CD4-positive, alpha-beta memory T cell (primary cell): ENCODE measurements at regions not wholly inside any gene's neighbourhood (a gene's known extent, or its start where the extent isn't known, plus 50 kb on each side); places are given as distances from the start of the nearest gene placed in this dataset.
"Not testable (repeated sequence)": the region's sequence is repeated elsewhere in the genome, so short reads cannot be mapped to it uniquely, and the experiment has no call there.

ENCODE experiments used
- CTCF ChIA-PET: fragments of 350-600 bp; sonication (Branson Sonifier 250); formaldehyde crosslinking; loops from one replicate; lab custom pipeline; 2021; ENCODE audit warnings: inconsistent platforms; ENCODE audit not compliant: partially characterized antibody; lab: Charles Lee
- POLR2A ChIA-PET: fragments of 350-600 bp; sonication (Branson Sonifier 250); formaldehyde crosslinking; loops from one replicate; lab custom pipeline; 2021; ENCODE audit not compliant: partially characterized antibody; lab: Charles Lee
- DNase-seq, 5 donors: peaks; one replicate each; pipeline versions ENCODE4 v3.0.0 to v3.0.0-alpha.2; 2020 to 2022; ENCODE audit warnings: mixed read lengths in 1 of 5
- H3K27ac ChIP-seq: one replicate; pipeline ENCODE4 v1.7.0; 2013; ENCODE audit warnings: low read depth, low read length
- H3K27me3 ChIP-seq: 2 replicates; pipeline ENCODE4 v1.7.0; 2013; ENCODE audit warnings: mild to moderate bottlenecking, low read length, moderate library complexity; ENCODE audit not compliant: insufficient read depth
- H3K36me3 ChIP-seq: 2 replicates; pipeline ENCODE4 v1.7.0; 2013; ENCODE audit warnings: mild to moderate bottlenecking, low read length, moderate library complexity; ENCODE audit not compliant: insufficient read depth
- H3K4me1 ChIP-seq: 2 replicates; pipeline ENCODE4 v1.7.0; 2013; ENCODE audit warnings: mild to moderate bottlenecking, low read length, moderate library complexity; ENCODE audit not compliant: insufficient read depth
- H3K4me3 ChIP-seq, 2 donors: one replicate each; pipeline ENCODE4 v1.7.0; 2013; ENCODE audit warnings: low read length in 2 of 2, mild to moderate bottlenecking in 1 of 2
- H3K9me3 ChIP-seq, 2 donors: one replicate each; pipeline ENCODE4 v1.7.0; 2013; ENCODE audit warnings: low read length in 2 of 2, control low read depth in 1 of 2; ENCODE audit not compliant: control insufficient read depth in 1 of 2
- H3K27ac Mint-ChIP-seq, 7 donors: one replicate each; pipeline ENCODE4 v1.8.0; 2020 to 2021; ENCODE audit warnings: mixed read lengths in 7 of 7, mild to moderate bottlenecking in 6 of 7, inconsistent platforms in 3 of 7, moderate library complexity in 3 of 7
- H3K27me3 Mint-ChIP-seq, 2 donors: one replicate each; pipeline ENCODE4 v1.8.0; 2020 to 2021; ENCODE audit warnings: mixed read lengths in 2 of 2
- H3K36me3 Mint-ChIP-seq, 2 donors: one replicate each; pipeline ENCODE4 v1.8.0; 2020 to 2021; ENCODE audit warnings: mixed read lengths in 2 of 2, inconsistent platforms in 1 of 2, mild to moderate bottlenecking in 1 of 2
- H3K4me1 Mint-ChIP-seq, 4 donors: one replicate each; pipeline ENCODE4 v1.8.0; 2020 to 2021; ENCODE audit warnings: mixed read lengths in 4 of 4, mild to moderate bottlenecking in 1 of 4
- H3K4me3 Mint-ChIP-seq, 8 donors: one replicate each; pipeline ENCODE4 v1.8.0; 2020 to 2021; ENCODE audit warnings: mixed read lengths in 8 of 8, mild to moderate bottlenecking in 7 of 8, moderate library complexity in 6 of 8, inconsistent platforms in 3 of 8
- H3K9me3 Mint-ChIP-seq, 8 donors: one replicate each; pipeline ENCODE4 v1.8.0; 2020 to 2021; ENCODE audit warnings: mixed read lengths in 8 of 8, mild to moderate bottlenecking in 5 of 8, inconsistent platforms in 3 of 8, moderate library complexity in 1 of 8
- intact Hi-C: fragments of 100-400 bp; cut with micrococcal nuclease; formaldehyde crosslinking; loops from one replicate; pipeline ENCODE4 v1.15.1; 2023

GRCh38 chr13:62779161-62779560 lies 1363.5 kb upstream of the PCDH20 start:
- ChIA-PET POLR2A (no interaction called here), CTCF (no interaction called here)
- H3K27ac Mint-ChIP-seq = no peak overlapping the region
- H3K27me3 Mint-ChIP-seq = no peaks in the 10 kb centered on the region
- H3K27ac ChIP-seq = no peak overlapping the region
- no peaks in the 10 kb centered on the region for H3K36me3 Mint-ChIP-seq
- no peaks in the 10 kb centered on the region for H3K27me3 ChIP-seq
- no peaks in the 10 kb centered on the region for H3K4me1 Mint-ChIP-seq
- intact Hi-C loops = no loop called here
- H3K36me3 ChIP-seq = no peaks in the 10 kb centered on the region
- H3K9me3 ChIP-seq = no peaks in the 10 kb centered on the region
- no peaks in the 10 kb centered on the region for H3K4me1 ChIP-seq
- no peak overlapping the region for H3K4me3 ChIP-seq
- H3K4me3 Mint-ChIP-seq = no peak overlapping the region
- DNase-seq = no peak
- H3K9me3 Mint-ChIP-seq = peaks cover 0 to 11% (median 4%) of the 10 kb centered on the region in 8 donors

DNA sequence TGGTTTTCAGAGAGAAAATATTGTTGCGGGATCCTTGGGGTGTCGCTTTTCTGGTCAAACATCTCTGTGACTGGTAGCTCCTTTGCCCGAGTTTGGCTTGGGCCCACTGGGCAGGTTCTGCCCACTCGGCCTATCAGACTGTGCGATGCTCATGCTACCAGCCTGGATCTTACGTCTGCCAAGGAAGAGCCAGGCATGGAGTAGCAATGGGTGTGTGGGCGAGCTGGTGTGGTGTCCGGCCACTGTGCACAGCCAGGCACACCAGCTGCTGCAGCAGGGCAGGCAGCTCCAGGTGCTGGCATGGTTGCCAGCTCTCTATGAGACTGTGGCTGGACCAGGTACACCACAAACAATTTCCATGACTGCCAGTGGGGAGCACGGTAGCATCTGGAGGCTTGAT lies 1351.8 kb upstream of the PCDH20 start:
- Histone ChIP-seq H3K27ac (no peak overlapping the region), H3K27me3 (no peaks in the 10 kb centered on the region), H3K4me1 (no peaks in the 10 kb centered on the region), H3K36me3 (no peaks in the 10 kb centered on the region), H3K4me3 (no peak overlapping the region), H3K9me3 (no peaks in the 10 kb centered on the region)
- peaks cover 0 to 19% (median 5%) of the 10 kb centered on the region in 8 donors for H3K9me3 Mint-ChIP-seq
- no peak overlapping the region for H3K4me3 Mint-ChIP-seq
- intact Hi-C loops = no loop called here
- no peak for DNase-seq
- H3K27ac Mint-ChIP-seq = no peak overlapping the region
- no peaks in the 10 kb centered on the region for H3K36me3 Mint-ChIP-seq
- POLR2A ChIA-PET = no interaction called here
- CTCF ChIA-PET = no interaction called here
- H3K4me1 Mint-ChIP-seq = no peaks in the 10 kb centered on the region
- no peaks in the 10 kb centered on the region for H3K27me3 Mint-ChIP-seq

DNA sequence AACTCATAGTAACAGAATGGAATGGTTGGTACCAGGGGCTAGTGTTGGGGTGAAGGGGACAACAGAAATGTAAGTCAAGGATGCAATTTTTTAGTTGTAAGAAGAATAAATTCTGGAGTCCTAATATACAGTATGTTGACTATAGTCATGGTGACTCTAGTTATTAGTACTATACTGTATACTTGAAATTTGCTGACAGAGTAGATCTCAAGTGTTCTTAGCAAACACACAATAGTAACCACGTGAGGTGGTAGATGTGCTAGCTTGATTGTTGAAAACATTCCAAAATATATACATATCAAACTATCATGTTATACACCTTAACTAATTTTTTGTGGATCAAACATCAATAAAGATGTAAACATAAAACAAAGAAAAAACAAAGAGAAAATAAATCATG lies 1345.1 kb upstream of the PCDH20 start:
- H3K27me3 Mint-ChIP-seq = no peaks in the 10 kb centered on the region

DNA sequence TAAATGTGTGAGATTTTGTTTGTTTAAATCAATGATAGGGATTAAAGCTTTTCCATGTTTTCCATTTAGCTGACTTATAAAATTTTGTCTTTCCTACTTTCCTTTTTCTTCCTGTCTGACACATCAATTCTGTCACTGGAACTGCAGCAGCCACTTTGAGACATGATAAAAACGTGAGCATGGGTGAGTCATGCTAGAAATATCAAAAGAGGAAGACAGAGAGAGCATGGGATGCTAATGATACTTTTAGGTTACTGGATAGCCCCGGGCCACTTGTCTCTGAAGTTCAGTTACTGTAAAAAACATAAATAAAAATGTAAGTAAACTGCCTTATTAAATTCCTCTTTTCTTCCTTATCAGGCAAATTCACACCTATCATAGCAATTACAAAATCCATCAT lies 1332.0 kb upstream of the PCDH20 start:
- Mint-ChIP-seq H3K9me3 (peaks cover 0 to 14% (median 3%) of the 10 kb centered on the region in 8 donors), H3K4me1 (no peaks in the 10 kb centered on the region), H3K27ac (no peak overlapping the region), H3K27me3 (no peaks in the 10 kb centered on the region), H3K4me3 (no peak overlapping the region), H3K36me3 (no peaks in the 10 kb centered on the region)
- Histone ChIP-seq H3K27me3 (no peaks in the 10 kb centered on the region), H3K36me3 (no peaks in the 10 kb centered on the region), H3K4me1 (no peaks in the 10 kb centered on the region), H3K4me3 (no peak overlapping the region), H3K9me3 (no peaks in the 10 kb centered on the region), H3K27ac (no peak overlapping the region)
- intact Hi-C loops = no loop called here
- CTCF ChIA-PET = no interaction called here
- POLR2A ChIA-PET = no interaction called here
- DNase-seq = no peak

More for the DNA sequence above, 1345.1 kb upstream of the PCDH20 start:
- Mint-ChIP-seq H3K9me3 (peaks cover 2 to 26% (median 12%) of the 10 kb centered on the region in 8 donors), H3K4me3 (no peak overlapping the region), H3K36me3 (no peaks in the 10 kb centered on the region), H3K4me1 (no peaks in the 10 kb centered on the region), H3K27ac (no peak overlapping the region)
- DNase-seq = no peak
- H3K4me3 ChIP-seq = no peak overlapping the region
- H3K9me3 ChIP-seq = no peaks in the 10 kb centered on the region
- intact Hi-C loops = no loop called here
- no peaks in the 10 kb centered on the region for H3K27me3 ChIP-seq
- H3K27ac ChIP-seq = no peak overlapping the region
- no peaks in the 10 kb centered on the region for H3K36me3 ChIP-seq
- POLR2A ChIA-PET = no interaction called here
- H3K4me1 ChIP-seq = no peaks in the 10 kb centered on the region
- CTCF ChIA-PET = no interaction called here

- Histone ChIP-seq H3K9me3 (no peaks in the 10 kb centered on the region), H3K27me3 (no peaks in the 10 kb centered on the region)
Observed at GRCh38 chr13:62747152-62747551, 1331.5 kb upstream of the PCDH20 start.

DNA sequence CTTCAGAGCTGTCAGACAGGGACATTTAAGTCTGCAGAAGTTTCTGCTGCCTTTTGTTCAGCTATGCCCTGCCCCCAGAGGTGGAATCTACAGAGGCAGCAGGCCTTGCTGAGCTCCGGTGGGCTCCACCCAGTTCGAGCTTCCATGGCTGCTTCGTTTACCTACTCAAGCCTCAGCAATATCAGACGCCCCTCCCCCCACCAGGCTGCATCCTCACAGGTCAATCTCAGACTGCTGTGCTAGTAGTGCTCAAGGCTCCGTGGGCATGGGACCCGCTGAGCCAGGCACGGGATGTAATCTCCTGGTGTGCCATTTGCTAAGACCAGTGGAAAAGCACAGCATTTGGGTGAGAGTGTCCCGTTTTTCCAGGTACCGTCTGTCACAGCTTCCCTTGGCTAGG lies 1314.1 kb upstream of the PCDH20 start:
- H3K36me3 Mint-ChIP-seq, H3K27ac Mint-ChIP-seq, H3K36me3 ChIP-seq, H3K27me3 Mint-ChIP-seq, H3K4me1 ChIP-seq, DNase-seq, H3K27me3 ChIP-seq, CTCF ChIA-PET, POLR2A ChIA-PET, H3K4me1 Mint-ChIP-seq, H3K4me3 Mint-ChIP-seq, H3K27ac ChIP-seq, H3K4me3 ChIP-seq, intact Hi-C loops, H3K9me3 ChIP-seq: not testable (repeated sequence)
- H3K9me3 Mint-ChIP-seq = peaks cover 3 to 31% (median 18%) of the 10 kb centered on the region in 8 donors

More at GRCh38 chr13:62747152-62747551, 1331.5 kb upstream of the PCDH20 start:
- H3K4me1 ChIP-seq = no peaks in the 10 kb centered on the region
- H3K9me3 Mint-ChIP-seq = peaks cover 0 to 14% (median 3%) of the 10 kb centered on the region in 8 donors
- H3K27ac ChIP-seq = no peak overlapping the region
- H3K4me3 Mint-ChIP-seq = no peak overlapping the region
- H3K4me1 Mint-ChIP-seq = no peaks in the 10 kb centered on the region
- H3K36me3 Mint-ChIP-seq = no peaks in the 10 kb centered on the region
- no peak for DNase-seq
- intact Hi-C loops = no loop called here
- no peaks in the 10 kb centered on the region for H3K27me3 Mint-ChIP-seq
- no peak overlapping the region for H3K27ac Mint-ChIP-seq
- no peaks in the 10 kb centered on the region for H3K36me3 ChIP-seq
- CTCF ChIA-PET = no interaction called here
- POLR2A ChIA-PET = no interaction called here
- no peak overlapping the region for H3K4me3 ChIP-seq

DNA sequence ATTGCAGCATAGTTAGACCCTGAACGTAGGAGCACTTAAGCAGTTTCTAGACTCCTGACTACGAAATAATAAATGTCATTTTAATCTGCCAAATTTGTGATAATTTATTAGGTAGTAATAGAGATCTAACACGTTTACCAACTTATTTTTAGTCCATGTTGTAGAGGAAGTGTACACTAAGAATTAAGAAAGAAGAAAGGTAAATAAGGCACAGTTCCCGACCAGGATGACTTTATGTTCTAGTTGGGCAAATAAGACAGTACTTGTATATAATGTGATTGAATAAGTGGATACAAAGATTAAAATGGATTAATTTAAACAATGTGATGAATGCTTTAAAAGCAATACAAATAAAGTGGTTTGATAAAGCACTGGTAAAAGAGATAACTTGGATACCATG lies 1306.2 kb upstream of the PCDH20 start:
- no peak overlapping the region for H3K4me3 Mint-ChIP-seq
- H3K4me1 Mint-ChIP-seq = no peaks in the 10 kb centered on the region
- no peak for DNase-seq
- Histone ChIP-seq H3K4me1 (no peaks in the 10 kb centered on the region), H3K36me3 (no peaks in the 10 kb centered on the region), H3K4me3 (no peak overlapping the region), H3K27me3 (no peaks in the 10 kb centered on the region), H3K27ac (no peak overlapping the region), H3K9me3 (no peaks in the 10 kb centered on the region)
- no peaks in the 10 kb centered on the region for H3K36me3 Mint-ChIP-seq
- peaks cover 0 to 12% (median 5%) of the 10 kb centered on the region in 8 donors for H3K9me3 Mint-ChIP-seq
- CTCF ChIA-PET = no interaction called here
- POLR2A ChIA-PET = interaction anchor here (0.5 kb wide), 1 partner anchor 144 kb away, joined by 3 read pairs; no protein-coding TSS in a partner anchor
- H3K27me3 Mint-ChIP-seq = no peaks in the 10 kb centered on the region
- no peak overlapping the region for H3K27ac Mint-ChIP-seq
- intact Hi-C loops = no loop called here

DNA sequence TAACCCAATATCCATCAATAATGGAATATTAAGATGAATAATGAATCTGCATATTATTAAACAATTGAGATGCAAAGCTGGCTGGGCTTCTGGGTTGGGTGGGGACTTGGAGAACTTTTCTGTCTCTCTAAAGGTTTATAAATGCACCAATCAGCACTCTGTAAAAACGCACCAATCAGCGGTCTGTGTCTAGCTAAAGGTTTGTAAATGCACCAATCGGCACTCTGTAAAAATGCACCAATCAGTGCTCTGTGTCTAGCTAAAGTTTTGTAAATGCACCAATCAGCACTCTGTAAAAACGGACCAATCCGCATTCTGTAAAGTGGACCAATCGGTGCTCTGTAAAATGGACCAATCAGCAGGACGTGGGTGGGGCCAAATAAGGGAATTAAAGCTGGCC lies 1296.3 kb upstream of the PCDH20 start:
- H3K27me3 Mint-ChIP-seq, H3K27me3 ChIP-seq, H3K36me3 Mint-ChIP-seq, H3K27ac Mint-ChIP-seq, H3K27ac ChIP-seq, H3K9me3 ChIP-seq, CTCF ChIA-PET, POLR2A ChIA-PET, H3K4me1 Mint-ChIP-seq, H3K4me1 ChIP-seq, H3K36me3 ChIP-seq, H3K4me3 Mint-ChIP-seq, intact Hi-C loops, H3K4me3 ChIP-seq, DNase-seq: not testable (repeated sequence)
- peaks cover 2 to 21% (median 8%) of the 10 kb centered on the region in 8 donors for H3K9me3 Mint-ChIP-seq
